Liver (tissue), 8 donors: ENCODE measurements at regions not wholly inside any gene's neighbourhood (a gene's known extent, or its start where the extent isn't known, plus 50 kb on each side); places are given as distances from the start of the nearest gene placed in this dataset.

Experiments used
- DNase-seq: peaks from one replicate; pipeline ENCODE4 v3.0.0-alpha.2; 2017; ENCODE audit warnings: low spot score
- H3K27ac ChIP-seq, 2 donors: one replicate each; pipeline ENCODE4 v1.7.0; 2013; ENCODE audit warnings: inconsistent platforms in 2 of 2, low read length in 2 of 2, control low read depth in 1 of 2, low read depth in 1 of 2, mild to moderate bottlenecking in 1 of 2
- H3K27me3 ChIP-seq, 4 donors: one replicate each; pipeline versions ENCODE4 v1.6.1 to v1.7.0; 2013; ENCODE audit warnings: low read length in 3 of 4, inconsistent platforms in 1 of 4, mild to moderate bottlenecking in 1 of 4, moderate library complexity in 1 of 4; ENCODE audit not compliant: control insufficient read depth in 4 of 4, insufficient read depth in 4 of 4
- H3K36me3 ChIP-seq, 4 donors: one replicate each; pipeline versions ENCODE4 v1.6.1 to v1.7.0; 2013; ENCODE audit warnings: low read length in 3 of 4, mild to moderate bottlenecking in 3 of 4, low read depth in 1 of 4, moderate library complexity in 1 of 4; ENCODE audit not compliant: control insufficient read depth in 4 of 4, insufficient read depth in 3 of 4
- H3K4me1 ChIP-seq, 4 donors: one replicate each; pipeline versions ENCODE4 v1.6.1 to v1.7.0; 2013; ENCODE audit warnings: low read length in 3 of 4, mild to moderate bottlenecking in 3 of 4, moderate library complexity in 1 of 4; ENCODE audit not compliant: control insufficient read depth in 4 of 4, insufficient read depth in 4 of 4
- H3K4me3 ChIP-seq, 3 donors: one replicate each; pipeline versions ENCODE4 v1.6.1 to v1.7.0; 2013; ENCODE audit warnings: low read length in 3 of 3, control low read depth in 1 of 3, low read depth in 1 of 3, mild to moderate bottlenecking in 1 of 3
- H3K9ac ChIP-seq, 2 donors: one replicate each; pipeline ENCODE4 v1.7.0; 2013; ENCODE audit warnings: low read length in 2 of 2, mild to moderate bottlenecking in 2 of 2, moderate library complexity in 2 of 2, control low read depth in 1 of 2, low read depth in 1 of 2
- H3K9me3 ChIP-seq, 4 donors: one replicate each; pipeline versions ENCODE4 v1.6.1 to v1.7.0; 2013; ENCODE audit warnings: low read length in 3 of 4; ENCODE audit not compliant: control insufficient read depth in 4 of 4
- ATF3 ChIP-seq: IDR thresholded peaks from 2 replicates; pipeline ENCODE4 v1.6.1; 2016; ENCODE audit warnings: antibody characterized with exemption
- CTCF ChIP-seq: fragments of 150-350 bp; IDR thresholded peaks from 2 replicates; pipeline ENCODE4 v1.5.1; 2017; ENCODE audit warnings: improper control_type of control experiment, low read depth, low read length; ENCODE audit not compliant: missing input control
- EGR1 ChIP-seq, 2 donors: IDR thresholded peaks; 2 replicates each; pipeline ENCODE4 v1.6.1; 2016 to 2018; ENCODE audit warnings: antibody characterized with exemption in 2 of 2, low read depth in 2 of 2
- FOXA1 ChIP-seq: IDR thresholded peaks from 2 replicates; pipeline ENCODE4 v1.6.1; 2016; ENCODE audit warnings: antibody characterized with exemption
- FOXA2 ChIP-seq: IDR thresholded peaks from 2 replicates; pipeline ENCODE4 v1.6.1; 2016; ENCODE audit warnings: antibody characterized with exemption
- GABPA ChIP-seq, 2 donors: IDR thresholded peaks in 1 of 2; conservative IDR thresholded peaks in 1 of 2; 2 replicates each; pipeline ENCODE4 v1.6.1; 2016; ENCODE audit warnings: antibody characterized with exemption in 2 of 2, mild to moderate bottlenecking in 1 of 2, moderate library complexity in 1 of 2
- HNF4A ChIP-seq, 2 donors: conservative IDR thresholded peaks; 2 replicates each; pipeline ENCODE4 v1.6.1; 2016; ENCODE audit warnings: antibody characterized with exemption in 2 of 2, mild to moderate bottlenecking in 2 of 2
- HNF4G ChIP-seq: IDR thresholded peaks from 2 replicates; pipeline ENCODE4 v1.6.1; 2016; ENCODE audit warnings: antibody characterized with exemption
- JUND ChIP-seq, 2 donors: IDR thresholded peaks; 2 replicates each; pipeline ENCODE4 v1.6.1; 2016; ENCODE audit warnings: antibody characterized with exemption in 2 of 2
- MAX ChIP-seq: IDR thresholded peaks from 2 replicates; pipeline ENCODE4 v1.6.1; 2016; ENCODE audit warnings: antibody characterized with exemption
- NR2F2 ChIP-seq: IDR thresholded peaks from 2 replicates; pipeline ENCODE4 v1.6.1; 2016; ENCODE audit warnings: antibody characterized with exemption
- RAD21 ChIP-seq, 2 donors: IDR thresholded peaks; 2 replicates each; pipeline ENCODE4 v1.6.1; 2016; ENCODE audit warnings: antibody characterized with exemption in 2 of 2, mild to moderate bottlenecking in 2 of 2
- REST ChIP-seq: IDR thresholded peaks from 2 replicates; pipeline ENCODE4 v1.6.1; 2016; ENCODE audit warnings: antibody characterized with exemption, mild to moderate bottlenecking
- RXRA ChIP-seq, 2 donors: IDR thresholded peaks; 2 replicates each; pipeline ENCODE4 v1.6.1; 2017 to 2018; ENCODE audit warnings: antibody characterized with exemption in 2 of 2, mild to moderate bottlenecking in 1 of 2
- SP1 ChIP-seq: IDR thresholded peaks from 2 replicates; pipeline ENCODE4 v1.6.1; 2018; ENCODE audit warnings: antibody characterized with exemption, mild to moderate bottlenecking
- TAF1 ChIP-seq: conservative IDR thresholded peaks from 2 replicates; pipeline ENCODE4 v1.6.1; 2016; ENCODE audit warnings: antibody characterized with exemption, mild to moderate bottlenecking
- YY1 ChIP-seq: IDR thresholded peaks from 2 replicates; pipeline ENCODE4 v1.6.1; 2016; ENCODE audit warnings: antibody characterized with exemption, mild to moderate bottlenecking
- ZBTB33 ChIP-seq: IDR thresholded peaks from 2 replicates; pipeline ENCODE4 v1.6.1; 2016; ENCODE audit warnings: antibody characterized with exemption
- WGBS: extraction: QIAGEN DNeasy Blood & Tissue Kit; methylation state at CpG from one replicate; pipeline ENCODE4 v1.1.7; 2013; 5-methylcytosine and 5-hydroxymethylcytosine counted together
- donor health status: healthy.
- donor health status: healthy.
- donor health status: healthy.
- donor health status: healthy.
- donor health status: healthy.

DNA sequence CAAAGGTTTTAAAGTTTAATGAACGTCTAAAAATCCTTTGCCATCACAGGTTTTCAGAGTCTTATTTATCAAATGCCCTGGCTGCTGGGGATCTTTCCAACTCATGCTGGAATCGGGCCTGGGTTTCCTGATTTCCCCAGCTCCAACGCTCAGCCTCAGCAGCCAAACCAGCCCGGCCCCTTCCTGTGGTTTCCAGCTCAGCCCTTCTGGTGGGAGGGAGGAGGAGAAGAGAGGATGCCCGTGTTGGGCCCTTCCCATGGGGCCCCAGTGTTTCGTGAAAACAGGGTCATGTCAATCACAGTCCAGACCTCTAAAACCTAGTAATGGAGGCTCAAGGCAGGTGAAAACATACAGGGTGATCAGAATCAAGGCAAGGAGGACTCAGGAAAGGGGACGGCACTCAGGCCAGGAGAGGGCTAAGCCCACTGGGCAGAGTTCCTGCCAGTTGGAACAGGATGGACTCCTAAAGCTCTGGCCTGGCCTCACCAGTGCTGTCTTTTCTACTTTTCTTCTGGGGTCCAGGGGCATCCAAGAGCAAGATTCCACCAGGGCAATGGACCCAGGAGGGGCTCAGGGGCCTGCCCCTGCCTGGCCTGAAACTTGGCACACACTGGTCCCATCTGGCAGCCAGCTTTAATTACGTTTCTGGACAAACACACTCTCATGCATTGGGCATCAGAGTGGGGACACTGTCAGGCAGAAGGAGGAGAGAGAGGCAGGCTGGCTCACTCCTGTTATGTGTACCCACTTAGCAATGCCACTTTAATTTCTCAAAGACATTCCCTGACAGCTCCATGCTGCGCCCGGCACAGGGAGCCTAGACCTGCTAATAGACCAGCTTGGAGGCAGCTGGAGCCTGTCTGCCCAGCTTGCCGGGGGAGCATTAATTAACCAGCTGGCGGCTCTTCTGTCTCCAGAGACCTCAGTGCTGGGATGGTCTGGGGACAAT is 194.6 kb downstream of the FAM43A start:
- 68% methylated on average over 12 of the region's 12 CpGs for WGBS
- H3K9me3 ChIP-seq, result peaks cover 5 to 11% (median 9%) of the 10 kb centered on the region in 4 donors
- no peak overlapping the region for H3K27ac ChIP-seq
- no peaks in the 10 kb centered on the region for H3K27me3 ChIP-seq
- TF ChIP-seq MAX (no peak), RAD21 (IDR thresholded peaks at IDR 0.05) (peak in 1 of 2 donors; percentile 10)
- DNase-seq, result peak; percentile 24
- H3K9ac ChIP-seq, result no peak overlapping the region
- H3K4me3 ChIP-seq, result no peak overlapping the region
- H3K4me1 ChIP-seq, result no peaks in the 10 kb centered on the region
- no peaks in the 10 kb centered on the region for H3K36me3 ChIP-seq

DNA sequence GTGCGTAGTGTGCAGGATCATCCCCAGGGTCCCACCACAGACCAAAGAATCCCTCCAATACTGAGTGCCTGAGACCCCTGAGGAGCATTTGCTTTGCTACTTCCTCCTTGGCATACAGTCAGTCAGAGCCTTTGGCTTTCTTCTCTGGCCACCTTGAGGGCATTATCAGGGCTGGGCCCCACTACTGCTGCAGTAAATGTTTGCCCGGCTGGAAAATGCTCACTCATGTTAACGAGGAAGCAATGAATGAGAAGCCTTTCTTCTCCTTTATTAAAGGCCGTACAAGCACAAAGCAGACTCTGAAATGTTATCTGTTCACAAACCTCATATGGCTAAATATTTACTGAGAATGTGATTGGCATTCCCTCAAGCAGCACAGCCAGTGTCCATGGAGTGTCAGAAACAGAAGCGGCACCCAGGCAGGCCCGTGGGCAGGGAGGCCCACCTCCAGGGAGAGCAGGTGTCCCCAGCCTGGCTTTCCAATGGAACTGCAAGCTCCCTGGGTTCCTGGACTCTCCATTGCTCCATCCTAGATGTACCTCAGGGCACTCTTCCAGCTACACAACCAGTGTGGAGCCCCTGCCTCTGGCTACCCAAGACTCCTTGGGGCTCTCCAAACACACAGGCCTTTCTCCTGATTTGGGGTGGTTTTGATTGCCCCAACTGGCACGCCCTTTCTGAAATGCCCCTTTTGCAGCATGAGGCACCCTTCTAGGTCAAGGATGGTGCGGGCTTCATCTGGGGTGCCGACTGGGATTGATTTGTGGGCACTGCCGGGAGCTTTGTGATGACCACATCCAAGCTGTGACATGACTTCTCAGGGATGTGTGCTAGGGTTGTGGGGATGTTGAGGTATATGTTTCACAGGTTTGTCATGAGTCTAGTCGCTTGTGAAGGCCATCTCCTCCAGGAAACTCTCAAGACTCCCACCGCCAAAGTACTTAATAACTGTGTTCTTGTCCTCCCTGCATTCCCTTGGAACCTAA is 195.6 kb downstream of the FAM43A start:
- Histone ChIP-seq H3K9me3 (peaks cover 5 to 11% (median 9%) of the 10 kb centered on the region in 4 donors), H3K9ac (no peak overlapping the region), H3K27me3 (no peaks in the 10 kb centered on the region), H3K27ac (no peak overlapping the region), H3K36me3 (no peaks in the 10 kb centered on the region), H3K4me3 (no peak overlapping the region), H3K4me1 (no peaks in the 10 kb centered on the region)
- peak; percentile 28 for DNase-seq
- no peak for TF ChIP-seq CTCF
- no peak for TF ChIP-seq YY1
- TF ChIP-seq ZBTB33, result no peak
- TF ChIP-seq FOXA2, result no peak
- TF ChIP-seq ATF3, result no peak
- TF ChIP-seq TAF1, result no peak
- TF ChIP-seq JUND (IDR thresholded peaks at IDR 0.05), result no peak
- TF ChIP-seq GABPA (IDR thresholded peaks at IDR 0.05 in 1 of 2, conservative IDR thresholded peaks at IDR 0.05 in 1 of 2), result no peak
- no peak for TF ChIP-seq REST
- TF ChIP-seq MAX, result no peak
- no peak for TF ChIP-seq NR2F2
- TF ChIP-seq HNF4A (conservative IDR thresholded peaks at IDR 0.05), result no peak
- TF ChIP-seq RAD21 (IDR thresholded peaks at IDR 0.05), result no peak
- no peak for TF ChIP-seq RXRA (IDR thresholded peaks at IDR 0.05)
- TF ChIP-seq HNF4G, result no peak
- TF ChIP-seq FOXA1, result no peak
- no peak for TF ChIP-seq SP1
- TF ChIP-seq EGR1 (IDR thresholded peaks at IDR 0.05; ENCODE audit: low read depth in 2 of 2), result no peak
- 90% methylated on average over 12 of the region's 12 CpGs for WGBS
